Activated T-helper 1 cell treated with anti-CD3 and anti-CD28 coated beads, Interleukin-2, amount 50 U/mL, for 16 hours (primary cell): ENCODE measurements at regions not wholly inside any gene's neighbourhood (a gene's known extent, or its start where the extent isn't known, plus 50 kb on each side); places are given as distances from the start of the nearest gene placed in this dataset.

Experiments used
- DNase-seq, 2 donors: peaks; one replicate each; pipeline ENCODE4 v3.0.0-alpha.2; 2020; ENCODE audit warnings: low read depth in 1 of 2, low spot score in 1 of 2

DNA sequence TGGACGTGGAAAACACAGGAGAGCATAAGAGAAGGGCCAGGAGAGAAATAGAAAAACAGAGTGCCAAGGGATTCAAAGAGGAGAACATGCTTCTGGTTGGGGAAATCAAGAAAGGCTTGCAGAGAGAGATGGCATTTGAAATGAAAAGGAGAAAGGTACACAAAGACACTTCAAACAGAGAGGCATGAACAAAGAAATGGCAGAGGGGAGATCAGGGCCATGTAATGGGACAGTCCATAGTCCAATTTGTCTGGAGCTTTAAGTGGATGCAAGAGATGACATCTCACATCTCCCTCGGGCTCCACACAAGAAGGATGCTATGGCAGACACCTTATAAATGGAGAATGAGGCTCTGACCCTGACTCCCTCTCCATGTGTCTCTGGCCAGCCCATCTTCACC, 331.1 kb downstream of the MLLT3 start:
- DNase-seq, result no peak

DNA sequence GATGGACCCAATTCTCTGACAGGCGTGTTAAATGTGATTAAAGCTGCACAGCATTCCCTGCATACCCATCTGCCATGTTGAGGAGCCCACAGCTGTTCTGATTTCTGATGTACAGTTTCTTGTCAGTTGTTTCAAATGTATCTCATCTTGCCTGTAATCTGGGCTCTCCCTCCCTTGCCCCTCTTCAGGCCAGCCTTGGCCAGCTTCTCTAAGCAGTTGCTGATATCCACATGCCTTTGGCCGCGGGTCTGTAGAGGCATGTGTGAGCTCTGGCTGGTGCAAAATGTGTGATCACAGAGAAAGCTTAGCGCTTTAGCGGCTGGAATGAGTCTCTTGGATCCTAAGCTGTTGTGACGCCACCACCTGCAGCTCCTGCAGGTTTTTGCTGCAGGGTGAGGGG, 332.0 kb downstream of the MLLT3 start:
- no peak for DNase-seq

DNA sequence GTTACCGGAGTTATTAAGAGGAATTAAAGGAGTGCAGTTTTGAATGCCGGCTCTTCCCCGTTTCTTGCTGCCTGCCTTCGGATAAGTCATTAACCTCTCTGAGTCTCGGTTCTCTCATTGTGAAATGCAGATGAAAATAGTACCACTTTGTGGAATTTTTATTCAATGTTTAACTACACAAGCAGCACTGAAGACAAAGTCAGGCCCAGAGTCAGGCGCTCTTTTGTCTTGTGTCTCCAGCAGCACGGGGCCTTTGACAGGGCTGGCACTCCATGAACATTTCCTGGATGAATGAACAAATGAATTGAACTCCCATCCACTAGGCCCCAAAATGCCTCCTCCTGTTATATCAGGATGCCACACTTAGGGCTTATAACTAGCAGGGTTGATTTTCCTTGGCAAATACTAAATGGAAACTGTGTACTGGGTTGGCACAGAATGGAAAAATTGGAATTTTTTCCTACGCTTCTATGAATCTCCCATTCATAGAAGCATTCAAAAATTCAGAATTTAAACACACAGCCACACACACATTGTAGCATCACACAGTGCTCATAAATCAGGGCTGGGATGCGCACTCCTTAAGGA, 332.8 kb downstream of the MLLT3 start:
- no peak for DNase-seq

DNA sequence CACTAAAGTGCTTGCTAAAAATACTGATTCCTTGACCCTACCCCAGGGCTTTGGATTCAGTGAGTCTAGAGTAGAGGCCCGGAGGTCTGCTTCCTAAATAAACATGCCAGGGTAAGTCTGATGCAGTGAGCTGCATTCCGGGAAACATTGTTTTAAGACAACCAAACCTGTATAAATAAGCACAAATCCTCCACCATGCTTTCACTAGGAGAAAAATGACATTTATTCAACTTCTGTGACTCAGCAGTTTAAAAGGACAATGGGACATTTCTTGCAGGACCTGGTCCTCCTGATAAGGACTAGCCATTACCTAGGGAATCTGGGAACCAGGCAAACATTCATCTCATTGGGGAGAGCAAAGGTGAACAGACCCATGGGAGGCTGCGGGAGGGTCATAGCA, 335.3 kb downstream of the MLLT3 start:
- no peak for DNase-seq

DNA sequence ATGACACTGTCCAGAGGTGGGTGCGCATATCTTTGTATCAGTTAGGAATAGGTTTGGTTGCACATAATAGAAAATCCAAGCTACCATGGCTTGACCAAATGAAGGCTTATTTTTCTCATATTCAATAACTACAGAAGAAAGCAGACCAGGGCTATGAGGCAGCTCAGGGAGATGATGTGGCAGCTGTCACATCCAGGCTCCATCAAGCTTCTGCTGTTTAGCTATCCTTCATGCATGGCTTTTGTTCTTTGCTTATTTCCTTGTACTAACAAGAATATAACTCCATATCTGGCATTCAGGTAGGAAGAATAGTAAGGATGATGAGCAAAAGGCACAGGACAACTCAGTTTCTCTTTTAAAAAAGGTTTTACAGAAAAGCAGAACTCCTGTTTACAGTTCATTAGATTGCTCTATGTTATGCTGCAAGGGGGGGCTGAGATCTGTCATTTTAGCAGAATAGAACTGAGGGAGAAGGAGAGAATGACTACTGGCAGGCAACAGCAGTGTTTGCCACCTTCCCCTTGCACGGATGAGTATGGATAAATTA, 336.1 kb downstream of the MLLT3 start:
- no peak for DNase-seq

DNA sequence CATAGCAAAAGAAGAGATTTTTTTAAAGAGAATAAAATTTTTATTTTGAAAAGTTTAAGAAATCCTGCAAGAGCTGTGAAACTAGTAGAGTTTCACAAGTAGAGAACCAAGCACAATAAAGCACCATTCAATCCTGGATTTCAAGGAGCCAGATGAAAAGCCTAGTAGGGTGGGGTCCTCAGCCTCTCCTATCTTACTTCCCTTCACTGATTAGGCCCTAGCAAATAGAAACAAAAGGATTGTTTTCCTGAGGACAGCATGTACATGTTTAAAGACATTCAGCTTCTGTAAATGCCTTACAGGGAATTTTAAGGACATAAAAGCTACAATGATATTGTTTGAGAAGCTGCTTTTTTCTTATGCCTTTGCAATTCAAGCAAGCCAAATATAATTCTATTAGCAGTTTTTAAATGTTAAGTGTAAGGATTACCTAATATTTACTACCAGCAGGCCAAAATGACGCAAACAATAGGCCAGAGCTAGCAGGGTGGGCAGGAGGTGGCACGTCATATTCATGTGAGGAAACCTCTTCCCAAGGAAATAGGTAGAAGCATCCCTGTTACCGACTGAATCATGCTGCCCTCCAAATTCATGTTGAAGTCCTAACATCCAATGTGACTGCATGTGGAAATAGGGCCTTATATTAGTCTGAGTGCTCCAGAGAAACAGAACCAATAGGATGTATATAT, 337.6 kb downstream of the MLLT3 start:
- DNase-seq, result no peak

DNA sequence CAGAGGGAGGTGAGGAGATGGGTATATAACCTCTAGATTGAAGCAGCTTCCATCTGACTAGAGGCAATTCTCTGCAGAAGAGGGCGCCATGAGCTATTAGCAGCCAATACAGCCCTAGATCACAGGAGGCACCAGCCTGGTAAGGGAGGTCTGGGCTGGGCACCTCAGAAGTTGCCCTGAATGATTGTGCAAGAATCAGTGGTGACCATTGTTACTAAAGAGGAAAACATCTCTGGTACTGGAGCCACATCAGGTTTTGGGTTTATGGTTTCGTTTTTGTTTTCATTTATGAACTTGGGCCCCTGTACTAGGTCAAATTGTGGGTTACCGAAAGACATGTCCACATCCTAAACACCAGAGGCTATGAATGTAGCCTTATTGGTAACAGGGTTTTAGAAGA, 342.0 kb downstream of the MLLT3 start:
- no peak for DNase-seq

DNA sequence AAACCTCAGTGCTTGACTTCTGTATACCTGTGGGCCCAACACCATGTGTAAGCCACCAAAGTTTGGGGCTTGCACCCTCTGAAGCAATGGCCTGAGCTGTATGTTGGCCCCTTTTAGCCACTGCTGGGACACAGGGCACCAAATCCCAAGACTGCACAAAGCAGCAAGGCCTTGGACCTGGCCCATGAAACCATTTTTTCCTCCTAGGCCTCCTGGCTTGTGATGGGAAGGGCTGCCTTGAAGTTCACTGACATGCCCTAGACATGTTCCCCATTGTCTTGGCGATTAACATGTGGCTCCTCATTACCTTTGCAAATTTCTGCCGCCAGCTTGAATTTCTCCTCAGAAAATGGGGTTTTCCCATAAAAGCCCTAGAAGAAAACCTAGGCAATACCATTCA, 345.5 kb downstream of the MLLT3 start:
- no peak for DNase-seq

DNA sequence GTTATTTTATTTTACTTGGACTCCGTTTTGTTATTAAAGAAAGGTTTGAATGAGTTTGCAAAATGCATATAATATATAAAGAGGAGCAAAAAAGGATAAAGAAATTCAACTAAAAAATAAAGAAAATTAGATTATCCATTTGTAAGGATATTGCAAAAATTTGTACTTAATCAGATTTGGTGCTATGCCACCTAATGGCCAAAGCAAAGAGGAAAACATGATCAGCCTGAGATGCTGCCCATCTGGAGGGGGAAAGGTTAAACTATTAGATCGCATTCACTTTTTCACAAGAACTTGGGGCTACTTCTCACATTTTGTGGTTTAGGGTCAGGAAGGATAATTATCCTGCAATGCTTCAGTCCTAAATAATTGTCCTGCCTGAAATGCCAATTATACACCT, 350.6 kb downstream of the MLLT3 start:
- no peak for DNase-seq

DNA sequence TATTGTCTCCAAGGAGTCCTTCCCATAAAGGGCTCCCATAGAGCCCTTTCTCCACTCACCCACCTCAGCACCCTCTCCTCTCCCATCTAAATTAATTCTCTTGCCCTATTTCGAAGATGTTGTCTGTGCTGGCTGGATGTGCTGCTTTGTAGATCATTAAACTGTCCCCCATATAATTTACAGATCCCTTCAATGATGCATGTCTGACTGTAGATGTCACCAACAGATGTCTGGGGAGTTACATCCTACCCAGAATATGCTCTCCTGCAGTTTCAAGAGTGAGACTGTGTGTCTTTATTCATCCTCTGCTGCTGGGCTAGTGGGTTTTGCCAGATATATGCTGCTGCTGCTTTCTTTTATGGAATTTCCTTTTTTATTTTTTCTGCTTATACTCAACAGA, 351.2 kb downstream of the MLLT3 start:
- DNase-seq, result no peak

DNA sequence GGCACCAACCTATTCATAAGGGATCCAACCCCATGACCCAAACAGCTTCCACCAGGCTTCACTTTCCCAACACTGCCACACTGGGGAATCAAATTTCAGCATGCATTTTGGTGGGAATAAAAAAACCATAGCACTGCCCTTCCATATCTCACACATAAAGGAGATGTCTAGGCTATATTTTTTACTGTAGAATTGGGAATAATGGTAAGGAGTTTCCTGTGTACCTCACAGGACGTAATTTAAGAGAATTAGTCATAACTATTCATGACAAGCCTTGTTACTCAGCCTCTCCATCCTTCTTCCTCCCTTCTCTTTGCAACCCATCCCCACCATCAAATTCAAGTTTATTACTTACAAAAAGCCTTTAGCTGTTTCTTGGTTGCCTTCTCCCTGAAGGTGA, 352.1 kb downstream of the MLLT3 start:
- DNase-seq, result no peak

DNA sequence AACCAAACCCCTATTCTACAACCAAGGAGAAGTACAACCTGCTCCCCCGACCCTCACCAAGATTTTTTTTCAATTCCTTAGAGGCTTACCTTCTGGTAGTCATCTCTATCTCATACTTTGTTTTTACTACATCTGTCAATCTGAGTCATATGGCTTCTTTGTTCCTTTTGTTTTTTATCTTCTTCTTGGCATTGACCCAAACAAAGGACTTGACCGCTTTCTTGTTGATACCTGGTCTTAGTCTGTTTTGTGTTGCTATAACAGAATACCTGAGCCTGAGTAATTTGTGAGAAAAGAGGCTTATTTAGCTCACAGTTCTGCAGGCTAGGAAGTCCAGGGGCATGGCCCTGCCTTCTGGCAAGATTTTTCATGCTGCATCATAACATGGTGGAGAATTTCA, 352.7 kb downstream of the MLLT3 start:
- no peak for DNase-seq

DNA sequence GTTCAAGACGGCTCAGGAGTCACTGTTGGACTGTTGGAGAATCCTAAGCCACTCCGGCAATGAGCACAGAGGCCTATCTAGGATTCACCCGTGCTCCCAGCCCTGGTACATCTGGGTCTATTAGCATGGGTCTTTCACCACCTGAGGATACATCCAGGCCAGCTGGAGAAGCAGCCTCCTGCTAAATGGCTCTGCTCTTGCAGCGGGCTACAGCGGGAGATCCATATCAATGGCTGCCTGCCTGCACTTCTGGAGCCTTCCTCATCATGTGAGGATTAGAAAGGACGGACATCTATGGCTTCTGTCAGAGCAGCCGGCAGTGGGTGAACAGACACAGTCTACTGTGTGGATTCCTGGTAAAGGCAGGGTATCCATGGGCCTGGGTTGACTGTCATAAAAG, 357.4 kb downstream of the MLLT3 start:
- no peak for DNase-seq

DNA sequence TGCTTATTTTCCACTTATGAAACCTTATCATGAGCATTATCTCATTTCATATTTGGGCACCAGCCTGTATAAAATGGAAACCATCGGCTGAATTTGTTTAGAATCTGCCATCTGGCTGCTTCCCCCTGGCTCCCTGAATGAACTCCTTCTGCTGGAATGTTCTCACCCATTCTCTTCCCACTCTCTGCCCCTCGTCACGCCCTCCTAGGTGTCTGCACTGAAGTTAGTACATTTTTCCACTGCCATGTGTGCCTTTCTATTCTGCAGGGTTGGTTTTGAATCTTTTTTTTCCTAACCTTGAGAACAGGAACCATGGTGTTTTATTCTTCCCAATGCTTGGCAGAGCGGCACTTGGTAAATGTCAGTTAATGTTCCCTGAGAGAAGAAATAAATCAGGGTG, 359.7 kb downstream of the MLLT3 start:
- no peak for DNase-seq

DNA sequence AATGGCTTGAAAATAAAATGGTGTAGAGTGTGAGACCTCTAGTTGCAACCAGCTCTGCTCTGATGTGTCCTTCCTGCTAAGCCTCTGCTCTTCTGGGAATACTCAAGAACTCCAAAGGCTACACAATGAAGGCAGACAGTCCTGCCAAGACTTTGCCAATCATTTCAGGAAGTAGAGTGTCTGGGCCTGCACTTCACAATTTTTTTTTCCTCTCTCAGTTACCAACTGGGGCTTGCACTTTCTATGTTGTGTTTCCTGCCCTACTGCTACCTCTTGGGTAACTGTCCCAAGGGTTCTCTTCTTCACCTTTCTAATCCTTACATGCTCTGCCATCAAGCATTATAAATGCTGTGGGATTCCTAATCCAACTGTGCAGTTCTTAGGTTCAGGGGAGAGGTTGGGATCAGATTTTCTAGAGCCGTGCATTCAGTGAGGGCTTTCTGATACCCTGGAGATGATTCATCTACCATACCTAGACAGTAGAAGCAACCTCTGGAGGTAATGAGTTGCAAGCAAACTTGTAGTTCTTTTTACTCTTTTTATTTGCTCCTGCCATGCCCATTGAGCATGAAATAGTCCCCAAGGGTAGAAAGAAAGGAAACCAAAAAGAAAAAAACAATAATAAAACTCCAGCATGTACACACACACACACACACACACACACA, 365.9 kb downstream of the MLLT3 start:
- no peak for DNase-seq

DNA sequence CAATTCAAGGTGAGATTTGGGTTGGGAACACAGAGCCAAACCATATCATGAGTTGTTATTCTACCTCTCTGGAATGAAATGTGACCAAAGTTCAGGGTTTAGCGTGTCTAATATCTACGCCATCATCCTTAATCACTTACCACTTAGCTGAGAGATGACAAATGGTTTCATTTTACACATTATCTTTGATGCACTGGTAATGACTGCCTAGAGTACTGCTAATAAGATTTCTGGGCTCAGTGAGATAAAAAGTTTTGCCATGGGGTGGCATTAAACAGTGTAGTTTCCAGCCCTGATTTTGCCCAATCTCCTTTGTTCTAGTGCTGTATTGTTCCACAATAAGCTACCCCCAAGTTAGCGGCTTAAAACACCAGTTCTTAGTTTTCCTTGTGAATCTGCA, 367.2 kb downstream of the MLLT3 start:
- no peak for DNase-seq

DNA sequence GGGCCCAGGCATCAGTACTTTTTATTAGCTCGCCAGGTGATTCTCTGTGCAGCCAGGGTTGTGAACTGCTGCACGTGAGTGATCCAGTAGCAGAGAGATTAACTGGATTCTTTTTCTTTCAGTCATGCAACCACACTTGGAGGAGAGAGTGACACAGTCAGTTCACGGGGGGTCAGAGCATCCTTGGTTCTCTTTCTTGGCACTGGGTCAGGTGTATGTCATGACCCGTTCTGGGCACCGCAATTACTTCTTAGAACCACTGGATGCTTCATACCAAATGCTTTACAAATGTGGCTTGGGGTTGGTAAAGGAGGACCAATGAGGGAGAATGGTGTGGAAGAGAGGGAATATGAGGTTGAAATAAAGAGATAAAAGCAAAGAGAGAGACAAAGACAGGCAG, 368.7 kb downstream of the MLLT3 start:
- DNase-seq, result no peak

DNA sequence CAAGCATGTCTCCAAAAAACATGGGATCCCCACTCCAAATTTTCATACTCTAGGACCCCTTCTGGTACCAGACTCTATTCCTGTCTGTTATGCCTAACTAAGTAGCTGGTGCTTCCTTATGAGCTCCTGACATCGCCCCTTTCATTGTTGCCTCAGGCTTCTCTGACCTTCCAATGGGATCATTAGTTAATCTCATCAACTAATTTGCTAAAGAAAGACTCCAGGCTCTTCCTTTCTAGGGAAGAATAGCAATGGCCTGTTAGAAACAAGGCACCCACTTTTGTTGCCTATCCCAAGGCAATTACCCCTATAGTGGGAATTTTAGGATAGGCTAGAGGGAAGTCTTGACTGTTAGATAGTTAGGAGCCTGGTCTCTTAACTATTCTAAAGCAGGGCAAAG, 369.5 kb downstream of the MLLT3 start:
- DNase-seq, result no peak

DNA sequence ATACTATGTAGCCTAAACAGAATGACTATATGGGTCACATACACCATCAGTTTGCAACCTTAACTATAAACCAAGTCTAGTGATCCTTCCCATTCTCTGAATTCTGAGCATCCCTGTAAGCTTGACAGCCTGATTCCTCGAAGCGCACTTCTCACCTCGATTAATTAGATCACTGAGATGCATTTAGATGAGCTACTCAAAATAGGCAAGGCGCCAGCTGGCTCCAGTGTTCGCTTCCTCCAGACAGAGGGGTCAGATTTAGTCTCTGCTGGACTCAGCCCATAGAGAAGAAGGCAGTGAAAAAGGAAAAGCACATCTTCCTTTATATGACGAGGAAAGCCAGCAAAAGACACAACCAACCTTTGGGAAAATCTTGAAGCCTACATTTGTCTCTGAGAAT, 371.5 kb downstream of the MLLT3 start:
- DNase-seq, result no peak

DNA sequence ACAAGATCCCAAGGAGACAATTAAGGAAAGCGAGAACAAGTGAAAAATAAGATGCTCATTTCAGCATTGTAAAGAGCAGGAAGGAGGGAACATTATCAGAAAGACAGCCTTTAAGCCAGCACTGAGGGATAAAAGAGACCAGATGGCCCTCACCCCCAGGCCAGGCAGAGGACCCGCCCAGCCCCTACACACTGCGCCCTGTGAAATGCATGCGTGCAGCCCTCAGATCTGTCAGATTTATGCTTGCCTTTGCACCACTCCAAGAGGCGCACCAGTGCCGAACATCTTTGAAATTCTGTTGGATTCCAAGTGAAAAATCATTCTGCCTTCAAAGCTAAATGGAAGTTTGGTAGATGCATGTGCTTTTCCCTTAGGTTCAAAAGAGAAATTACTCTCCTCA, 378.0 kb downstream of the MLLT3 start:
- no peak for DNase-seq

DNA sequence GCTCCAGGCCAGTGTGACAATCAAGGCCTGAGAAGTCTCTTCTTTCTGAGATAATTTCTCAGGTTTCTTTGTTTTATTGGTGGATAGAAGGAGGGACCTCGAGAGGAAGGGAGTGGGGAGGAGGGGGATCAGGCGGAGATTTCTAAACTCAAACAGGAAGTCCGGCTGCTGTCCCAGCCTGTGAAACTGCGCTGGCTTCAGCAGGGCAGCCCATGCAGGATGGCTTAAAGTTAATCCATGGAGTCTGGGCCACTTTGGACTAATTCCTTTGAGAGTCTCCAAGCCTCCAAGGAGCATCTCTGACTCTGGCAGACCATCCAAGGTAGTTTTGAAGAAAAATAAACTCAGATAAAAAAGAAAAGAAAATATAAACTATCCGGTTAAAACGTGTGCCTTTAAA, 378.5 kb downstream of the MLLT3 start:
- no peak for DNase-seq

DNA sequence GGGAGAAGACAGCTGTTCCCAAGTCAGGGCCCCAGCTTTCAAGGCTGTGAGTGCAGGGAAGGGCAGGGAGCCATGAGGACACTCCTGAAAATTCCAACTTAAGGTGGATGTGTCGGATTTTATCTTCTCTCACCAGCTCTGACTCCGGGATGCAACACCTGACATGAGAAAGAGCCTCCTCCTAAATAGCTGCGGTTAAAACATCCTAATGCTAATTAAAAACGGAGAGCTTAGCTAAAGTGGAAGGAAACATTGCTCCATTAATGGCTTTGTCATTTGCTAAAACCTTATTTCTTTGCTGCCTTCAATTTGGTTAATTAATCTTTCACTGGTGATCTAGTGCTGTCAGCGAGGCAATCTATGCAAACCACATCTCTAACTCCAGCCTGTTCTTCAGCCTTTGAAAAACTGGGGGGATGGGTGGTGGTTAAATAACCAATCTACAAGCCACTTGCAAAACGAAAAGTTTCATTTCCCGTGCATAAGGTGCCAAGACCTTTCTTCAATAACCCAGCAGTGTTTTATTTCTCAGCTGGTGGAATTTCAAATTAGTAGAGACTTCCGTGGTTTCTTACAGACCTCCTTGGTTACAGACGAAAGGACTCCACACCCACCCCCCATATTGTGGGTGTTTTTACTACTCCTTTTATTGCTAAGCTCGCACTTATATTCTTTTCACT, 379.6 kb downstream of the MLLT3 start:
- no peak for DNase-seq
